RWPE1 (cell line): ENCODE measurements at regions not wholly inside any gene's neighbourhood (a gene's known extent, or its start where the extent isn't known, plus 50 kb on each side); places are given as distances from the start of the nearest gene placed in this dataset.

Experiments used
- CTCF ChIA-PET: fragments of 350-600 bp; sonication (Branson Sonifier 250); formaldehyde crosslinking; extraction: SDS; loops from one replicate; lab custom pipeline; 2021; lab: Yijun Ruan, JAX
- POLR2A ChIA-PET: fragments of 400-600 bp; formaldehyde crosslinking; extraction: SDS; loops from one replicate; lab custom pipeline; 2020; ENCODE audit warnings: antibody characterized with exemption; ENCODE audit not compliant: low non-redundant PET; lab: Yijun Ruan, JAX
- DNase-seq: peaks from one replicate; pipeline ENCODE4 v3.0.0; 2012; ENCODE audit warnings: low spot score
- H3K27ac ChIP-seq: fragments of 450-650 bp; 2 replicates; pipeline ENCODE4 v1.5.1; 2017
- TF ChIP-seq, protein P1 (sequence below): fragments of 450-650 bp; conservative IDR thresholded peaks from 2 replicates; pipeline ENCODE4 v1.5.1; 2017; ENCODE audit warnings: low read depth, mild to moderate bottlenecking

DNA sequence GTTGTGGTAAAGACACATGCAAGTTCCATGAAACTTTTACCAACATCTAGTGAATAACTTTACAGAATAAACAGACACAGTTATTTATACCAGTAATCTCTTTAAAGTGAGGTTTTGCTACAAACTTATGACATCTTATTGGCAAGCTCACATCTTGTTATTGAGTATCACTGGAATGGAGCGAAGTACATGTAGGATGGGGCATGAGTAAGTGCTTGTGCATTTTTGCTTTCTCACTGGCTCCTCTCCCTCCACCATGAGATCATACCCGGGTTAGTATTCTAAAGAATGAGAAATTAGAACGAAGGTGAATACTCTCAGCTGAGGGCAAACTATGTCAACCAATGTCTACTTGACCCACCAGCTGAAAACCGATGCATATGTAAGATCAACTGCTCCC lies 193.3 kb upstream of the ZNF717 start:
- TF ChIP-seq, protein P1, sequence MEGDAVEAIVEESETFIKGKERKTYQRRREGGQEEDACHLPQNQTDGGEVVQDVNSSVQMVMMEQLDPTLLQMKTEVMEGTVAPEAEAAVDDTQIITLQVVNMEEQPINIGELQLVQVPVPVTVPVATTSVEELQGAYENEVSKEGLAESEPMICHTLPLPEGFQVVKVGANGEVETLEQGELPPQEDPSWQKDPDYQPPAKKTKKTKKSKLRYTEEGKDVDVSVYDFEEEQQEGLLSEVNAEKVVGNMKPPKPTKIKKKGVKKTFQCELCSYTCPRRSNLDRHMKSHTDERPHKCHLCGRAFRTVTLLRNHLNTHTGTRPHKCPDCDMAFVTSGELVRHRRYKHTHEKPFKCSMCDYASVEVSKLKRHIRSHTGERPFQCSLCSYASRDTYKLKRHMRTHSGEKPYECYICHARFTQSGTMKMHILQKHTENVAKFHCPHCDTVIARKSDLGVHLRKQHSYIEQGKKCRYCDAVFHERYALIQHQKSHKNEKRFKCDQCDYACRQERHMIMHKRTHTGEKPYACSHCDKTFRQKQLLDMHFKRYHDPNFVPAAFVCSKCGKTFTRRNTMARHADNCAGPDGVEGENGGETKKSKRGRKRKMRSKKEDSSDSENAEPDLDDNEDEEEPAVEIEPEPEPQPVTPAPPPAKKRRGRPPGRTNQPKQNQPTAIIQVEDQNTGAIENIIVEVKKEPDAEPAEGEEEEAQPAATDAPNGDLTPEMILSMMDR: no peak
- ChIA-PET CTCF (interaction anchor here (0.6 kb wide), 1 partner anchor 786 kb away, joined by 3 read pairs; no protein-coding TSS in a partner anchor), POLR2A (no interaction called here)
- no peak overlapping the region for H3K27ac ChIP-seq
- DNase-seq: no peak

DNA sequence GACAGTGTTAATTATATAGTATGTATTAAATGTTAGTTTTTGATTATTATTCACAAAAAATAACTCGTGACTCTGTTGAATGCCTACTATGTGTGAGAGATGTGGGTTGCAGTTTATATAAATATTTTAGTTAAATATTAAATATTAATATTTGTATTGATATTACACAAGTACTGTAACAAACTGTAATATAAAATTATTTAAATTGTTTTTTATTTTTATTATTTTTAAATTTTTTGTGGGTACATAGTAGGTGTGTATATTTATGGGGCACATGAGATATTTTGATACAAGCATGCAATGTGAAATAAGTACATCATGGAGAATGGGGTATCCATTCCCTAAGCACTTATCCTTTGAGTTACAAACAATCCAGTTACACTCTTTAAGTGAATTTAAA lies 196.1 kb upstream of the ZNF717 start:
- TF ChIP-seq, protein P1: no peak
- no peak overlapping the region for H3K27ac ChIP-seq
- POLR2A ChIA-PET: no interaction called here
- DNase-seq: no peak
- CTCF ChIA-PET: no interaction called here

DNA sequence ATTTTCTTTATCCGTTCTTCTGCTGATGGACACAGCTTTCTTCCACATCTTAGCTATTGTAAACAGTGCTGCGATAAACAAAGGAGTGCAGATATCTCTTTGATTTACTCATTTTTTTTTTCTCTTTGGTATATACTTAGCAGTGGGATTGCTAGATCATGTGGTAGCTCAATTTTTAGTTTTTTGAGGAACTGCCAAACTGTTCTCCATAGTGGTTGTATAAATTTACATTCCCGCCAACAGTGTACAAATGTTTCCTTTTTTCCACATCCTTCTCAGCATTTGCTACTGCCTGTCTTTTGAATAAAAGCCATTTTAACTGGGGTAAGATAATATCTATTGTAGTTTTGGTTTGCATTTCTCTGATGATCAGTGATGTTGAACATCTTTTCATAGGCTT lies 196.8 kb upstream of the ZNF717 start:
- TF ChIP-seq, protein P1: no peak
- POLR2A ChIA-PET: no interaction called here
- CTCF ChIA-PET: no interaction called here
- no peak overlapping the region for H3K27ac ChIP-seq
- DNase-seq: no peak

DNA sequence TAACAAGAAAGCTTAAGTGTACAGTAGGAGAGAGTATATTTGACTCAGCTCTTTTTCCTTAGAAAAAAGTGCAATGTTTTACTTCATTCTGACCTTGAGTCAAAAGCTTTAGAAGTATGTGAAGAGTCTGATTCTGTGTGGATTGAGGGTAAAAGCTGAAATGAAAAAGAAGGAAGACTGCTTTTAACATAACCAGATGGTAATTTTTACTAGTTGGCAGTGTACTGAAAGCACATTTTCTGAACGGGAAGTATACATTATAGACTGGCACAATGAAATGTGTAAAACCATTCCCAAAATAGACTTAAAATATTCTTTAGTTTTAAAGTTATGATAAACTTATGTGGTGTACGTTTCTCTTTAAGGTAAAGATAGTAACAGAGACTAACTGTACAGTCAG lies 197.8 kb upstream of the ZNF717 start:
- no peak overlapping the region for H3K27ac ChIP-seq
- POLR2A ChIA-PET: no interaction called here
- CTCF ChIA-PET: no interaction called here
- no peak for DNase-seq
- TF ChIP-seq, protein P1: no peak

DNA sequence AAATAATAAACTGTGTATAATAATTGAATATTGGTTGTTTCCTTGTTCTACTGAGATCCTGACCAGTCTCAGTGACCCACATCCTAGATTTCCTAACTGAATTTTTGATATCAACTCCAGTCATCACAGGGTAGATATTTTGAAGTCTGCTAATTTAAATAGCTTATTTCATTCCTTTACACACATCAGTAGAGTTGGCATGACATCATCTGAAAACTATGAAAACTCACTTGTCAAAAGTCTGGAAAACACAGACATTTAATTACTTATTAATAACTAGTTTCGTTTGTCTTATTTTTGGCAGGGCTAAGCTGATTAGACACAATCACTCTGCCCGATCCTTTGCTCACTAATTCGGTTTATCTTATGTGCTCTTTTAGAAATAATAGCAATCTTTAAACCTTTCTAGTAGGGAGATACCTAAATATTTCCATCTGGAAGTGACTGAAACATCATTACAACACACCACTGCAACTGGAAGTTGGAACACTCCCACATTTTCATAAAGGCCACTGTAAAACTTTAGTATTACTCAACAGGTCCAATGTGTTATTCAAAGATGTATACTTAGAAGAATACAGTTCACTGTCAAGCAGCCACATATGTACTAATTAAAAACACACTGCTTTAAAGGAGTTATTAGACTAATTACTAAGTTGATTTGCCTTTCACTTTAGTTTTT lies 198.4 kb upstream of the ZNF717 start:
- TF ChIP-seq, protein P1: no peak
- DNase-seq: no peak
- CTCF ChIA-PET: no interaction called here
- POLR2A ChIA-PET: no interaction called here
- H3K27ac ChIP-seq: no peak overlapping the region

DNA sequence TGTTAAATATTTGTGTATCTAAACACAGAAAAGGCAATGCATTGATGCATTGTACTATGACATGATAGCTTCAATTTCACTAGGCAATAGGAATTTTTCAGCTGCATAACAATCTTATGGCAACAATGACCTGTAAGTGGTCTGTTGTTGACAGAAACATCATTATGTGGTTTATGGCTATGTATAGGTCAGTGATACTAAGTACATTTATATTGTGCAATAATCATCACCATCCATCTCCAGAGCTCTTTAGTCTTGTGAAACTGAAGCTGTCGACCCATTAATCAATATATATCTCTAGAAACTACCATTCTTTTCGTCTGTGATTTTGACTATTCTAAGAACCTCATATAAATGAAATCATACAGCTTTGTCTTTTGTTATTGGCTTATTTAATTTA lies 200.1 kb upstream of the ZNF717 start:
- TF ChIP-seq, protein P1: no peak
- H3K27ac ChIP-seq: no peak overlapping the region
- POLR2A ChIA-PET: no interaction called here
- CTCF ChIA-PET: no interaction called here
- DNase-seq: no peak
